Natural killer cell (primary cell): ENCODE measurements at regions not wholly inside any gene's neighbourhood (a gene's known extent, or its start where the extent isn't known, plus 50 kb on each side); places are given as distances from the start of the nearest gene placed in this dataset.
"Not testable (repeated sequence)": the region's sequence is repeated elsewhere in the genome, so short reads cannot be mapped to it uniquely, and the experiment has no call there.

ENCODE experiments used
- ATAC-seq, 3 donors: fragments of 150-1000 bp in 2 of 3; fragments of 200-7000 bp in 1 of 3; cut with Tn5 transposase; 1 replicate in 1 of 3; 2 replicates in 2 of 3; pipeline ENCODE4 v1.10.0; 2021; ENCODE audit warnings: mild to moderate bottlenecking in 2 of 3, moderate library complexity in 2 of 3
- DNase-seq, 2 donors: peaks; one replicate each; pipeline versions ENCODE4 v3.0.0 to v3.0.0-alpha.2; 2013 to 2021; ENCODE audit warnings: mixed read lengths in 1 of 2
- H3K27ac ChIP-seq: one replicate; pipeline ENCODE4 v1.5.1; 2013; ENCODE audit warnings: mild to moderate bottlenecking, low read length
- H3K27me3 ChIP-seq: one replicate; pipeline ENCODE4 v1.6.1; 2013; ENCODE audit warnings: low read length; ENCODE audit not compliant: control insufficient read depth, insufficient read depth
- H3K36me3 ChIP-seq: one replicate; pipeline ENCODE4 v1.6.1; 2013; ENCODE audit warnings: low read length; ENCODE audit not compliant: control insufficient read depth, insufficient read depth
- H3K4me1 ChIP-seq: one replicate; pipeline ENCODE4 v1.6.1; 2013; ENCODE audit warnings: low read length; ENCODE audit not compliant: control insufficient read depth, insufficient read depth
- H3K4me3 ChIP-seq: one replicate; pipeline ENCODE4 v1.5.1; 2013; ENCODE audit warnings: low read length
- H3K9me3 ChIP-seq: one replicate; pipeline ENCODE4 v1.6.1; 2013; ENCODE audit warnings: low read length; ENCODE audit not compliant: control insufficient read depth, insufficient read depth
- H3K27ac Mint-ChIP-seq, 2 donors: one replicate each; pipeline ENCODE4 v1.8.0; 2022; ENCODE audit warnings: mild to moderate bottlenecking in 2 of 2, mixed read lengths in 2 of 2, moderate library complexity in 1 of 2
- H3K27me3 Mint-ChIP-seq, 2 donors: one replicate each; pipeline ENCODE4 v1.8.0; 2022; ENCODE audit warnings: low read depth in 2 of 2, mixed read lengths in 2 of 2
- H3K36me3 Mint-ChIP-seq: one replicate; pipeline ENCODE4 v1.8.0; 2022; ENCODE audit warnings: mixed read lengths
- H3K4me1 Mint-ChIP-seq, 2 donors: one replicate each; pipeline ENCODE4 v1.8.0; 2022; ENCODE audit warnings: mixed read lengths in 2 of 2
- H3K4me3 Mint-ChIP-seq: one replicate; pipeline ENCODE4 v1.8.0; 2022; ENCODE audit warnings: mild to moderate bottlenecking, moderate library complexity, mixed read lengths
- H3K9me3 Mint-ChIP-seq, 2 donors: one replicate each; pipeline ENCODE4 v1.8.0; 2022; ENCODE audit warnings: mixed read lengths in 2 of 2
- CTCF ChIP-seq: fragments of 200-600 bp; IDR thresholded peaks from one replicate; pipeline ENCODE4 v1.8.0; 2022; ENCODE audit warnings: antibody characterized with exemption
- WGBS: methylation state at CpG from one replicate; pipeline ENCODE4 v1.1.7; 2013; ENCODE audit warnings: missing lambda C conversion rate; ENCODE audit not compliant: insufficient coverage; 5-methylcytosine and 5-hydroxymethylcytosine counted together
- intact Hi-C: fragments of 100-400 bp; cut with micrococcal nuclease; formaldehyde crosslinking; loops from one replicate; pipeline ENCODE4 v1.14.2; 2022

- ATAC-seq (no peak), DNase-seq (no peak)
- no peak overlapping the region for H3K27ac Mint-ChIP-seq
- TF ChIP-seq CTCF = no peak
- 30% methylated on average over 1 of the region's 3 CpGs for WGBS
- Histone ChIP-seq H3K27ac (no peak overlapping the region), H3K4me3 (no peak overlapping the region), H3K27me3 (no peaks in the 10 kb centered on the region), H3K9me3 (no peaks in the 10 kb centered on the region), H3K4me1 (no peaks in the 10 kb centered on the region), H3K36me3 (no peaks in the 10 kb centered on the region)
- H3K27me3 Mint-ChIP-seq = no peaks in the 10 kb centered on the region
- H3K4me3 Mint-ChIP-seq = no peak overlapping the region
- no peaks in the 10 kb centered on the region for H3K36me3 Mint-ChIP-seq
- intact Hi-C loops = no loop called here
- H3K4me1 Mint-ChIP-seq = no peaks in the 10 kb centered on the region
- peaks cover 5 to 19% of the 10 kb centered on the region in 2 donors for H3K9me3 Mint-ChIP-seq
Measured at GRCh38 chr4:132427125-132427524, 722.0 kb upstream of the PCDH10 start.

- no peak for DNase-seq
- ATAC-seq = no peak
- no peak overlapping the region for H3K4me3 ChIP-seq
- no peak overlapping the region for H3K27ac Mint-ChIP-seq
- peaks cover 7 to 16% of the 10 kb centered on the region in 2 donors for H3K9me3 Mint-ChIP-seq
- intact Hi-C loops = no loop called here
- H3K9me3 ChIP-seq = no peaks in the 10 kb centered on the region
- H3K27me3 ChIP-seq = no peaks in the 10 kb centered on the region
- no peaks in the 10 kb centered on the region for H3K36me3 ChIP-seq
- H3K4me1 ChIP-seq = no peaks in the 10 kb centered on the region
- H3K27ac ChIP-seq = no peak overlapping the region
- H3K36me3 Mint-ChIP-seq = peaks cover 15% of the 10 kb centered on the region
- no peak overlapping the region for H3K4me3 Mint-ChIP-seq
- no peaks in the 10 kb centered on the region for H3K4me1 Mint-ChIP-seq
- no peak for TF ChIP-seq CTCF
- H3K27me3 Mint-ChIP-seq = no peaks in the 10 kb centered on the region
Measured at GRCh38 chr4:132437117-132437516, 712.0 kb upstream of the PCDH10 start.

- Histone ChIP-seq H3K4me1 (no peaks in the 10 kb centered on the region), H3K36me3 (no peaks in the 10 kb centered on the region), H3K27ac (no peak overlapping the region), H3K27me3 (no peaks in the 10 kb centered on the region), H3K4me3 (no peak overlapping the region), H3K9me3 (peaks cover 15% of the 10 kb centered on the region)
- 80% methylated on average over 2 of the region's 3 CpGs for WGBS
- Mint-ChIP-seq H3K9me3 (peaks cover 13 to 18% of the 10 kb centered on the region in 2 donors), H3K36me3 (peaks cover 8% of the 10 kb centered on the region), H3K4me1 (no peaks in the 10 kb centered on the region), H3K27me3 (no peaks in the 10 kb centered on the region), H3K27ac (no peak overlapping the region), H3K4me3 (no peak overlapping the region)
- DNase-seq (no peak), ATAC-seq (no peak)
- TF ChIP-seq CTCF = no peak
- intact Hi-C loops = no loop called here
Measured at GRCh38 chr4:132445386-132445785, 703.7 kb upstream of the PCDH10 start.

GRCh38 chr4:132457987-132458386 is 691.1 kb upstream of the PCDH10 start:
- H3K27me3 Mint-ChIP-seq, H3K4me3 ChIP-seq, H3K4me1 ChIP-seq, DNase-seq, H3K9me3 ChIP-seq, H3K27me3 ChIP-seq, H3K36me3 Mint-ChIP-seq, H3K4me3 Mint-ChIP-seq, H3K27ac Mint-ChIP-seq, ATAC-seq, H3K27ac ChIP-seq, H3K36me3 ChIP-seq, H3K4me1 Mint-ChIP-seq, intact Hi-C loops: not testable (repeated sequence)
- 87% methylated on average over 9 of the region's 9 CpGs for WGBS
- peaks cover 12 to 20% of the 10 kb centered on the region in 2 donors for H3K9me3 Mint-ChIP-seq
